HG03432 (cell line): ENCODE measurements at regions not wholly inside any gene's neighbourhood (a gene's known extent, or its start where the extent isn't known, plus 50 kb on each side); places are given as distances from the start of the nearest gene placed in this dataset.
"Not testable (repeated sequence)": the region's sequence is repeated elsewhere in the genome, so short reads cannot be mapped to it uniquely, and the experiment has no call there.

Experiments used
- ATAC-seq: cut with Tn5 transposase; IDR thresholded peaks from one replicate; pipeline ENCODE4 v1.9.1; 2021; ENCODE audit warnings: mild to moderate bottlenecking, moderate library complexity; ENCODE audit not compliant: unreplicated experiment

GRCh38 chr2:14751581-14751980 lies 119.1 kb downstream of the LRATD1 start:
- no peak for ATAC-seq

- ATAC-seq = peak; percentile 47
These were observed 119.8 kb downstream of the LRATD1 start for GRCh38 chr2:14752295-14752694.

- ATAC-seq = no peak
These were observed 123.6 kb downstream of the LRATD1 start for GRCh38 chr2:14756122-14756541.

GRCh38 chr2:14756981-14757657 lies 124.6 kb downstream of the LRATD1 start:
- no peak for ATAC-seq

GRCh38 chr2:14759082-14759481 lies 126.6 kb downstream of the LRATD1 start:
- ATAC-seq = no peak

- no peak for ATAC-seq
These were observed 127.7 kb downstream of the LRATD1 start for GRCh38 chr2:14760169-14760568.

GRCh38 chr2:14761118-14761517 lies 128.6 kb downstream of the LRATD1 start:
- no peak for ATAC-seq

GRCh38 chr2:14773696-14774095 lies 141.2 kb downstream of the LRATD1 start:
- no peak for ATAC-seq

GRCh38 chr2:14774436-14774968 lies 142.0 kb downstream of the LRATD1 start:
- no peak for ATAC-seq

- ATAC-seq = no peak
These were observed 143.7 kb downstream of the LRATD1 start for GRCh38 chr2:14776216-14776615.

GRCh38 chr2:14778015-14778414 lies 145.5 kb downstream of the LRATD1 start:
- no peak for ATAC-seq

- ATAC-seq = no peak
These were observed 146.7 kb downstream of the LRATD1 start for GRCh38 chr2:14779252-14779651.

- ATAC-seq = no peak
These were observed 148.6 kb downstream of the LRATD1 start for GRCh38 chr2:14781142-14781541.

- not testable (repeated sequence) for ATAC-seq
These were observed 156.3 kb downstream of the LRATD1 start for GRCh38 chr2:14788814-14789213.

- no peak for ATAC-seq
These were observed 157.6 kb downstream of the LRATD1 start for GRCh38 chr2:14790041-14790640.

GRCh38 chr2:14803994-14804393 lies 171.5 kb downstream of the LRATD1 start:
- no peak for ATAC-seq

GRCh38 chr2:14804902-14805301 lies 172.4 kb downstream of the LRATD1 start:
- ATAC-seq = no peak

- ATAC-seq = no peak
These were observed 174.1 kb downstream of the LRATD1 start for GRCh38 chr2:14806613-14807012.

GRCh38 chr2:14815201-14815600 lies 182.7 kb downstream of the LRATD1 start:
- no peak for ATAC-seq

- no peak for ATAC-seq
These were observed 183.8 kb downstream of the LRATD1 start for GRCh38 chr2:14816069-14817060.

GRCh38 chr2:14817848-14818247 lies 185.3 kb downstream of the LRATD1 start:
- ATAC-seq = no peak
